ENCODE measurements at regions not wholly inside any gene's neighbourhood (a gene's known extent, or its start where the extent isn't known, plus 50 kb on each side); places are given as distances from the start of the nearest gene placed in this dataset.

DNA sequence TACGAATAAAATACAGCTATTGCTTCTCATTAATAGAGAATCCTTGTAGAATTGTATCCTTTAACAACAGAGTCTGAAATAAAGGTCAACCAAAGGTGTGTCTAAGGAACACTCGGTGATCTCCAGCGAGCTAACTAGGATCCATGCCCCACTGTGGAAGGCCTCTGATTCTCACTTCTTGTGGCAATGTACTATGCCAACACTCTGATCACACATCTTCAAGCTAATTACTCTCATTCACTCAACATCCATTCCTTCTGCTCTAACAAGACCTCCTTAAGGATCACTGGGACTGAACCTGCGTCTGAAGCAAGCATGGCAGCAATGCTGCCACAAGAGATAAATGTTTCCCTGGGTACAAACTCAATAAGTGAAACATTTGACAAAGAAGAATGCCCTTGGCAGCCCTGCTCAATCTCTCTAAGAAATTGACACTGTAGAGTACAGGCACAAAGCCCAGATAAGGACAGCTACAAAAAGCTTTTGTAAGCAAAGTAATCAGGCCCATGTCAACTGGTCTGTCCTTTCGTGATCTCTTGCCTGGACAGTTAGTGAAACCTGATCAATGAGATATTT, 74.6 kb upstream of the PARD3B start:
- intact Hi-C loops (cut with micrococcal nuclease): no loop called here
- no peak for DNase-seq
- Mint-ChIP-seq H3K36me3 (no peaks in the 10 kb centered on the region), H3K9me3 (peaks cover 0 to 2% of the 10 kb centered on the region in 2 donors), H3K27me3 (ENCODE audit: low read depth in 2 of 2) (no peaks in the 10 kb centered on the region), H3K4me1 (no peaks in the 10 kb centered on the region), H3K27ac (no peak overlapping the region), H3K4me3 (no peak overlapping the region)
- no peak for ATAC-seq
- Histone ChIP-seq H3K27me3 (ENCODE audit: control insufficient read depth, insufficient read depth, low read length) (no peaks in the 10 kb centered on the region), H3K4me1 (ENCODE audit: control insufficient read depth, insufficient read depth, low read length) (no peaks in the 10 kb centered on the region), H3K4me3 (ENCODE audit: low read length) (no peak overlapping the region), H3K27ac (ENCODE audit: low read length) (no peak overlapping the region), H3K36me3 (ENCODE audit: control insufficient read depth, insufficient read depth, low read length) (no peaks in the 10 kb centered on the region), H3K9me3 (ENCODE audit: control insufficient read depth, insufficient read depth, low read length) (no peaks in the 10 kb centered on the region)
- WGBS (ENCODE audit: insufficient coverage): 79% methylated on average over 4 of the region's 5 CpGs
- TF ChIP-seq, protein P1, sequence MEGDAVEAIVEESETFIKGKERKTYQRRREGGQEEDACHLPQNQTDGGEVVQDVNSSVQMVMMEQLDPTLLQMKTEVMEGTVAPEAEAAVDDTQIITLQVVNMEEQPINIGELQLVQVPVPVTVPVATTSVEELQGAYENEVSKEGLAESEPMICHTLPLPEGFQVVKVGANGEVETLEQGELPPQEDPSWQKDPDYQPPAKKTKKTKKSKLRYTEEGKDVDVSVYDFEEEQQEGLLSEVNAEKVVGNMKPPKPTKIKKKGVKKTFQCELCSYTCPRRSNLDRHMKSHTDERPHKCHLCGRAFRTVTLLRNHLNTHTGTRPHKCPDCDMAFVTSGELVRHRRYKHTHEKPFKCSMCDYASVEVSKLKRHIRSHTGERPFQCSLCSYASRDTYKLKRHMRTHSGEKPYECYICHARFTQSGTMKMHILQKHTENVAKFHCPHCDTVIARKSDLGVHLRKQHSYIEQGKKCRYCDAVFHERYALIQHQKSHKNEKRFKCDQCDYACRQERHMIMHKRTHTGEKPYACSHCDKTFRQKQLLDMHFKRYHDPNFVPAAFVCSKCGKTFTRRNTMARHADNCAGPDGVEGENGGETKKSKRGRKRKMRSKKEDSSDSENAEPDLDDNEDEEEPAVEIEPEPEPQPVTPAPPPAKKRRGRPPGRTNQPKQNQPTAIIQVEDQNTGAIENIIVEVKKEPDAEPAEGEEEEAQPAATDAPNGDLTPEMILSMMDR (IDR thresholded peaks at IDR 0.05): no peak

DNA sequence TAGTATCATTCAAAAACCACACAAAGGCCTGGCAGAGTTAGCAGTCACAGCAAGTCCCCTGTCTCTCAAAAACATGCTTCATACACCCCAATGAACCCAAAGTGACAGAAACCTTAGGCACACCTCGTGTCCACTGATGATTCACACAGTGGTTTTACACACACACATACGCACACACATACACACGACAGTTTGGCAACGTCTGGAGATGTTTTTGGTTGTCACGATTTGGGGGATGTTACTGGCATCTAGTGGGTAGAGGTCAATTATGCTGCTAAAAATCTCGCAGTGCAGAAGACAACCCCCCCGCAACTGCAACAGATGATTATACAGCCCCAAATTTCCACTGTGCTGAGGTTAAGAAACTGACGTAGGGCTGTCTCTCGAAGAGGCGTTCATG, 72.9 kb upstream of the PARD3B start:
- Mint-ChIP-seq H3K4me3 (no peak overlapping the region), H3K36me3 (no peaks in the 10 kb centered on the region), H3K27ac (no peak overlapping the region), H3K27me3 (ENCODE audit: low read depth in 2 of 2) (no peaks in the 10 kb centered on the region), H3K4me1 (no peaks in the 10 kb centered on the region), H3K9me3 (peaks cover 0 to 2% of the 10 kb centered on the region in 2 donors)
- Histone ChIP-seq H3K4me1 (ENCODE audit: control insufficient read depth, insufficient read depth, low read length) (no peaks in the 10 kb centered on the region), H3K27ac (ENCODE audit: low read length) (no peak overlapping the region), H3K9me3 (ENCODE audit: control insufficient read depth, insufficient read depth, low read length) (no peaks in the 10 kb centered on the region), H3K4me3 (ENCODE audit: low read length) (no peak overlapping the region), H3K27me3 (ENCODE audit: control insufficient read depth, insufficient read depth, low read length) (no peaks in the 10 kb centered on the region), H3K36me3 (ENCODE audit: control insufficient read depth, insufficient read depth, low read length) (no peaks in the 10 kb centered on the region)
- intact Hi-C loops (cut with micrococcal nuclease): no loop called here
- ATAC-seq (no peak), DNase-seq (no peak)
- TF ChIP-seq, protein P1 (IDR thresholded peaks at IDR 0.05): no peak
- 91% methylated on average over 8 of the region's 10 CpGs for WGBS (ENCODE audit: insufficient coverage)

DNA sequence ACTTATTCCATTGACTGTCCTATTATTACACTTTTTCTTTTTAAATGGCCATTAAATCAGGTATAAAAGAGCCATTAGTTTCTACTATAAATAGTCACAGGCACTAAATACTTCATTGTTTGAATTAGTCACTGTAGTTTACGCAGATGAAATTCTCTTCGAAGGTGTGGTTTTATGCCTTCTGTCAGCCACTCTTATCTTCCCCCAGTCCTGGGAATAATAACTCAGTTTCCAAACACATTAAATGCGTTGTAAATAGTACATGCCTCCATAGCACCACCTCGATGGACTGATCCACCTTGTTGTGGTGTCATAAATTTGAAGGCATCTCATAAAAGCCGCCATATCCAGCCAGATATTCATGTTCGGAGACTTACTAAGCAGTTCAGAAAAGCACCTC, 72.1 kb upstream of the PARD3B start:
- no peak overlapping the region for H3K27ac ChIP-seq (ENCODE audit: low read length)
- Mint-ChIP-seq H3K27me3 (ENCODE audit: low read depth in 2 of 2) (no peaks in the 10 kb centered on the region), H3K4me1 (no peaks in the 10 kb centered on the region), H3K9me3 (peaks cover 0 to 2% of the 10 kb centered on the region in 2 donors), H3K4me3 (no peak overlapping the region), H3K27ac (no peak overlapping the region), H3K36me3 (no peaks in the 10 kb centered on the region)
- DNase-seq: no peak
- H3K4me3 ChIP-seq (ENCODE audit: low read length): no peak overlapping the region
- H3K9me3 ChIP-seq (ENCODE audit: control insufficient read depth, insufficient read depth, low read length): no peaks in the 10 kb centered on the region
- no peaks in the 10 kb centered on the region for H3K4me1 ChIP-seq (ENCODE audit: control insufficient read depth, insufficient read depth, low read length)
- intact Hi-C loops (cut with micrococcal nuclease): no loop called here
- H3K27me3 ChIP-seq (ENCODE audit: control insufficient read depth, insufficient read depth, low read length): no peaks in the 10 kb centered on the region
- TF ChIP-seq, protein P1 (IDR thresholded peaks at IDR 0.05): no peak
- WGBS (ENCODE audit: insufficient coverage): 89% methylated on average over 6 of the region's 6 CpGs
- no peak for ATAC-seq
- H3K36me3 ChIP-seq (ENCODE audit: control insufficient read depth, insufficient read depth, low read length): no peaks in the 10 kb centered on the region

DNA sequence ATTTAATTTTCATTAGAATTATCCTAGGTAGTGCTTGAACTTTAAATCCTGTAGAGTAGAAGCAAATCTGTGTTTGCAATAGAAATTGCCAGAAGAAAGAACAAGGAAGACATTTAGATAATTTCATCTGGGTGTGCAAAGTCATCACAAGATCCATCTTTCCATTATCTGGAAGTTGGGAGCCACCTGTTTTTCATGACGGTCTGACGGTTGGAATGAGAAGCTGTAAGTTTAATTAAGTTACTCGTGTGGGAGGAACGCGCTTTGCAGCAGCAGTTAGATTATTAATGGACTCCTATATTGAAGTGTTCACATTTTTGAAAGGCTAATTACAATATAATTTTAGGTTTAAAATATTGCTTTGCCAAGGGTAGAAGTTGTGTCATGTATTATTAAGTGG, 69.9 kb upstream of the PARD3B start:
- H3K36me3 Mint-ChIP-seq: no peaks in the 10 kb centered on the region
- no peak overlapping the region for H3K4me3 ChIP-seq (ENCODE audit: low read length)
- intact Hi-C loops (cut with micrococcal nuclease): no loop called here

More for the DNA sequence above, 69.9 kb upstream of the PARD3B start:
- Mint-ChIP-seq H3K27ac (no peak overlapping the region), H3K27me3 (ENCODE audit: low read depth in 2 of 2) (no peaks in the 10 kb centered on the region), H3K9me3 (peaks cover 0 to 2% of the 10 kb centered on the region in 2 donors), H3K4me3 (no peak overlapping the region), H3K4me1 (no peaks in the 10 kb centered on the region)
- H3K27ac ChIP-seq (ENCODE audit: low read length): no peak overlapping the region
- no peaks in the 10 kb centered on the region for H3K27me3 ChIP-seq (ENCODE audit: control insufficient read depth, insufficient read depth, low read length)
- no peak for DNase-seq
- ATAC-seq: no peak
- WGBS (ENCODE audit: insufficient coverage): 96% methylated on average over 3 of the region's 5 CpGs
- TF ChIP-seq, protein P1 (IDR thresholded peaks at IDR 0.05): no peak
- no peaks in the 10 kb centered on the region for H3K36me3 ChIP-seq (ENCODE audit: control insufficient read depth, insufficient read depth, low read length)
- H3K4me1 ChIP-seq (ENCODE audit: control insufficient read depth, insufficient read depth, low read length): no peaks in the 10 kb centered on the region
- no peaks in the 10 kb centered on the region for H3K9me3 ChIP-seq (ENCODE audit: control insufficient read depth, insufficient read depth, low read length)
